GM21717 (cell line): ENCODE measurements at regions not wholly inside any gene's neighbourhood (a gene's known extent, or its start where the extent isn't known, plus 50 kb on each side); places are given as distances from the start of the nearest gene placed in this dataset.

Experiments used
- ATAC-seq: cut with Tn5 transposase; IDR thresholded peaks from one replicate; pipeline ENCODE4 v1.9.1; 2021; ENCODE audit warnings: mild to moderate bottlenecking, moderate library complexity; ENCODE audit not compliant: unreplicated experiment

GRCh38 chr6:109295774-109296156, 86.5 kb downstream of the CD164 start:
- ATAC-seq, result no peak

GRCh38 chr6:109295109-109295773, 87.0 kb downstream of the CD164 start:
- no peak for ATAC-seq

- no peak for ATAC-seq
Observed at GRCh38 chr6:109292983-109293586, 89.2 kb downstream of the CD164 start.

GRCh38 chr6:109292420-109292819, 89.8 kb downstream of the CD164 start:
- no peak for ATAC-seq

GRCh38 chr6:109291902-109292301, 90.4 kb downstream of the CD164 start:
- no peak for ATAC-seq

GRCh38 chr6:109290143-109290931, 91.9 kb downstream of the CD164 start:
- no peak for ATAC-seq

GRCh38 chr6:109285366-109285765, 96.9 kb downstream of the CD164 start:
- ATAC-seq, result no peak

- ATAC-seq, result no peak
Observed at GRCh38 chr6:109284675-109285074, 97.6 kb downstream of the CD164 start.

GRCh38 chr6:109282756-109283155, 99.5 kb downstream of the CD164 start:
- no peak for ATAC-seq

GRCh38 chr6:109279628-109280027, 102.6 kb downstream of the CD164 start:
- no peak for ATAC-seq

- no peak for ATAC-seq
Observed at GRCh38 chr6:109271622-109272021, 110.6 kb downstream of the CD164 start.

- no peak for ATAC-seq
Observed at GRCh38 chr6:109269953-109270517, 112.2 kb downstream of the CD164 start.

GRCh38 chr6:109269057-109269456, 113.2 kb downstream of the CD164 start:
- ATAC-seq, result no peak

GRCh38 chr6:109265530-109265929, 116.7 kb downstream of the CD164 start:
- ATAC-seq, result no peak

- ATAC-seq, result no peak
Observed at GRCh38 chr6:109263873-109264700, 118.2 kb downstream of the CD164 start.

GRCh38 chr6:109262261-109262660, 120.0 kb downstream of the CD164 start:
- no peak for ATAC-seq

GRCh38 chr6:109261811-109262210, 120.5 kb downstream of the CD164 start:
- no peak for ATAC-seq

- no peak for ATAC-seq
Observed at GRCh38 chr6:109260701-109261100, 121.6 kb downstream of the CD164 start.

GRCh38 chr6:109260126-109260525, 122.1 kb downstream of the CD164 start:
- no peak for ATAC-seq

GRCh38 chr6:109258129-109258528, 124.1 kb downstream of the CD164 start:
- ATAC-seq, result no peak

- ATAC-seq, result no peak
Observed at GRCh38 chr6:109257494-109257893, 124.8 kb downstream of the CD164 start.
